Neural cell (in vitro differentiated cells): ENCODE measurements at regions not wholly inside any gene's neighbourhood (a gene's known extent, or its start where the extent isn't known, plus 50 kb on each side); places are given as distances from the start of the nearest gene placed in this dataset.

ENCODE experiments used
- EP300 ChIP-seq: fragments of 450-650 bp; conservative IDR thresholded peaks from 2 replicates; pipeline ENCODE4 v1.6.1; 2014; ENCODE audit warnings: antibody characterized with exemption, mild to moderate bottlenecking, moderate library complexity; ENCODE audit not compliant: poor library complexity, severe bottlenecking
- EZH2 ChIP-seq: fragments of 200-600, 300-800 bp; shearing (Covaris generic), sonication (generic); IDR thresholded peaks from 2 replicates; pipeline ENCODE4 v1.6.1; 2014; ENCODE audit warnings: antibody characterized with exemption, low read length, borderline replicate concordance, mild to moderate bottlenecking; ENCODE audit not compliant: insufficient read depth, poor library complexity, severe bottlenecking
- MXI1 ChIP-seq: fragments of 450-650 bp; conservative IDR thresholded peaks from 2 replicates; pipeline ENCODE4 v1.6.1; 2014; ENCODE audit warnings: antibody characterized with exemption, mild to moderate bottlenecking; ENCODE audit not compliant: poor library complexity, severe bottlenecking
- POLR2AphosphoS5 ChIP-seq: IDR thresholded peaks from 2 replicates; pipeline ENCODE4 v1.6.1; 2012
- RAD21 ChIP-seq: fragments of 450-650 bp; conservative IDR thresholded peaks from 2 replicates; pipeline ENCODE4 v1.6.1; 2014; ENCODE audit warnings: antibody characterized with exemption, mild to moderate bottlenecking, moderate library complexity
- SMC3 ChIP-seq: fragments of 450-650 bp; conservative IDR thresholded peaks from 2 replicates; pipeline ENCODE4 v1.6.1; 2014; ENCODE audit warnings: antibody characterized with exemption, mild to moderate bottlenecking, moderate library complexity; ENCODE audit not compliant: poor library complexity
- TAF1 ChIP-seq: IDR thresholded peaks from 2 replicates; pipeline ENCODE4 v1.6.1; 2012; ENCODE audit warnings: low read depth
- TF ChIP-seq, protein P1 (sequence below): fragments of 450-650 bp; IDR thresholded peaks from 2 replicates; pipeline ENCODE4 v1.5.1; 2014; ENCODE audit warnings: antibody characterized with exemption, mild to moderate bottlenecking, moderate library complexity; ENCODE audit not compliant: poor library complexity, severe bottlenecking
- TF ChIP-seq, protein P2 (sequence below): IDR thresholded peaks from 2 replicates; pipeline ENCODE4 v1.6.1; 2012; ENCODE audit warnings: borderline replicate concordance

DNA sequence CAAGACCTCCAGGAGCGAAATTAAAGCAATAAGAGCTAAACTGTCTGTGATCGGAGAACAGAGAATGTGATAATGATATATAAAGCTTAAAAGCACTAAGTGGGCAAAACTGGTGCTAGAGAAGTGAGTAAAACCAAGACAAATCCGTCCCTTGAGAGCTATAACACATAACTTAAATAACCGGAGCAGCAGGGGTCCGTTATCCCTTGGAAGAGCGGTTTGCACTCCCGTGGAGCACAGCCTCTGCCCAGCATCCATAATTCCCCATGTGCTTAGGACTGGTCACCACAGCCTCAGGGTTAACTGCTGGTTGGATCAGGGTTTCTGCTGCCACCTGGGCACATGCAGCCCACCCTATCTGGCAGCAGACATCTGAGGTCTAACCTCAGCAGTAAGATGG, 489.0 kb downstream of the NPIPA7 start:
- TF ChIP-seq EZH2 (no peak), RAD21 (no peak), POLR2AphosphoS5 (peak; percentile 36), EP300 (no peak), TAF1 (no peak), SMC3 (no peak), MXI1 (no peak)
- TF ChIP-seq, protein P1, sequence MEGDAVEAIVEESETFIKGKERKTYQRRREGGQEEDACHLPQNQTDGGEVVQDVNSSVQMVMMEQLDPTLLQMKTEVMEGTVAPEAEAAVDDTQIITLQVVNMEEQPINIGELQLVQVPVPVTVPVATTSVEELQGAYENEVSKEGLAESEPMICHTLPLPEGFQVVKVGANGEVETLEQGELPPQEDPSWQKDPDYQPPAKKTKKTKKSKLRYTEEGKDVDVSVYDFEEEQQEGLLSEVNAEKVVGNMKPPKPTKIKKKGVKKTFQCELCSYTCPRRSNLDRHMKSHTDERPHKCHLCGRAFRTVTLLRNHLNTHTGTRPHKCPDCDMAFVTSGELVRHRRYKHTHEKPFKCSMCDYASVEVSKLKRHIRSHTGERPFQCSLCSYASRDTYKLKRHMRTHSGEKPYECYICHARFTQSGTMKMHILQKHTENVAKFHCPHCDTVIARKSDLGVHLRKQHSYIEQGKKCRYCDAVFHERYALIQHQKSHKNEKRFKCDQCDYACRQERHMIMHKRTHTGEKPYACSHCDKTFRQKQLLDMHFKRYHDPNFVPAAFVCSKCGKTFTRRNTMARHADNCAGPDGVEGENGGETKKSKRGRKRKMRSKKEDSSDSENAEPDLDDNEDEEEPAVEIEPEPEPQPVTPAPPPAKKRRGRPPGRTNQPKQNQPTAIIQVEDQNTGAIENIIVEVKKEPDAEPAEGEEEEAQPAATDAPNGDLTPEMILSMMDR, result no peak
- TF ChIP-seq, protein P2, sequence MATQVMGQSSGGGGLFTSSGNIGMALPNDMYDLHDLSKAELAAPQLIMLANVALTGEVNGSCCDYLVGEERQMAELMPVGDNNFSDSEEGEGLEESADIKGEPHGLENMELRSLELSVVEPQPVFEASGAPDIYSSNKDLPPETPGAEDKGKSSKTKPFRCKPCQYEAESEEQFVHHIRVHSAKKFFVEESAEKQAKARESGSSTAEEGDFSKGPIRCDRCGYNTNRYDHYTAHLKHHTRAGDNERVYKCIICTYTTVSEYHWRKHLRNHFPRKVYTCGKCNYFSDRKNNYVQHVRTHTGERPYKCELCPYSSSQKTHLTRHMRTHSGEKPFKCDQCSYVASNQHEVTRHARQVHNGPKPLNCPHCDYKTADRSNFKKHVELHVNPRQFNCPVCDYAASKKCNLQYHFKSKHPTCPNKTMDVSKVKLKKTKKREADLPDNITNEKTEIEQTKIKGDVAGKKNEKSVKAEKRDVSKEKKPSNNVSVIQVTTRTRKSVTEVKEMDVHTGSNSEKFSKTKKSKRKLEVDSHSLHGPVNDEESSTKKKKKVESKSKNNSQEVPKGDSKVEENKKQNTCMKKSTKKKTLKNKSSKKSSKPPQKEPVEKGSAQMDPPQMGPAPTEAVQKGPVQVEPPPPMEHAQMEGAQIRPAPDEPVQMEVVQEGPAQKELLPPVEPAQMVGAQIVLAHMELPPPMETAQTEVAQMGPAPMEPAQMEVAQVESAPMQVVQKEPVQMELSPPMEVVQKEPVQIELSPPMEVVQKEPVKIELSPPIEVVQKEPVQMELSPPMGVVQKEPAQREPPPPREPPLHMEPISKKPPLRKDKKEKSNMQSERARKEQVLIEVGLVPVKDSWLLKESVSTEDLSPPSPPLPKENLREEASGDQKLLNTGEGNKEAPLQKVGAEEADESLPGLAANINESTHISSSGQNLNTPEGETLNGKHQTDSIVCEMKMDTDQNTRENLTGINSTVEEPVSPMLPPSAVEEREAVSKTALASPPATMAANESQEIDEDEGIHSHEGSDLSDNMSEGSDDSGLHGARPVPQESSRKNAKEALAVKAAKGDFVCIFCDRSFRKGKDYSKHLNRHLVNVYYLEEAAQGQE, result no peak
